PC-3 (cell line): ENCODE measurements at regions not wholly inside any gene's neighbourhood (a gene's known extent, or its start where the extent isn't known, plus 50 kb on each side); places are given as distances from the start of the nearest gene placed in this dataset.
A peak's percentile ranks its signal among the peaks of the same experiment; 100 is the strongest.

ENCODE experiments used
- ATAC-seq: fragments of 200-7000 bp; cut with Tn5 transposase; 2 replicates; pipeline ENCODE4 v1.9.1; 2020; ENCODE audit warnings: mild to moderate bottlenecking, moderate library complexity
- BruUV-seq: library from RNA; stranded (reverse); fragments of 400-500 nt; replicated peaks from 2 replicates; lab custom pipeline; 2021; lab: Mats Ljungman, UMichigan
- CTCF ChIA-PET: fragments of 300-600 bp; sonication (Branson Sonifier 250); formaldehyde crosslinking; loops from one replicate; lab custom pipeline; 2022; ENCODE audit warnings: antibody characterized with exemption; lab: Charles Lee
- POLR2A ChIA-PET: fragments of 300-600 bp; sonication (Branson Sonifier 250); formaldehyde crosslinking; loops from one replicate; lab custom pipeline; 2022; ENCODE audit warnings: antibody characterized with exemption; ENCODE audit not compliant: unreplicated experiment; lab: Charles Lee
- DNase-seq: peaks from one replicate; pipeline ENCODE4 v3.0.0-alpha.2; 2015
- H2AFZ ChIP-seq: fragments of 300-600 bp; sonication (generic); 2 replicates; pipeline ENCODE4 v1.6.0; 2016; ENCODE audit warnings: antibody characterized with exemption, low read length
- H3F3A ChIP-seq: fragments of 300-600 bp; sonication (generic); one replicate; pipeline ENCODE4 v1.6.0; 2017; ENCODE audit warnings: antibody characterized with exemption, low read length, control low read depth, mild to moderate bottlenecking; ENCODE audit not compliant: unreplicated experiment
- H3K27ac ChIP-seq: fragments of 300-600 bp; sonication (generic); 2 replicates; pipeline ENCODE4 v1.5.1; 2016; ENCODE audit warnings: mild to moderate bottlenecking, low read length
- H3K27me3 ChIP-seq: fragments of 300-600 bp; sonication (generic); 2 replicates; pipeline ENCODE4 v1.6.1; 2016; ENCODE audit warnings: low read length, mixed read lengths
- H3K36me3 ChIP-seq: fragments of 300-600 bp; sonication (generic); 2 replicates; pipeline ENCODE4 v1.6.1; 2016; ENCODE audit warnings: low read depth, mixed run types, low read length, mixed read lengths
- H3K4me1 ChIP-seq: fragments of 300-600 bp; sonication (generic); 2 replicates; pipeline ENCODE4 v1.5.1; 2016; ENCODE audit warnings: low read length; ENCODE audit not compliant: insufficient read depth
- H3K4me2 ChIP-seq: fragments of 300-600 bp; sonication (generic); 2 replicates; pipeline ENCODE4 v1.6.0; 2016; ENCODE audit warnings: low read length
- H3K4me3 ChIP-seq: fragments of 300-600 bp; sonication (generic); 2 replicates; pipeline ENCODE4 v1.5.1; 2016; ENCODE audit warnings: mild to moderate bottlenecking, low read length, mixed read lengths
- H3K79me2 ChIP-seq: fragments of 300-600 bp; sonication (generic); 2 replicates; pipeline ENCODE4 v1.6.1; 2017; ENCODE audit warnings: low read length, mixed read lengths
- H3K9ac ChIP-seq: fragments of 300-600 bp; sonication (generic); 2 replicates; pipeline ENCODE4 v1.6.0; 2016; ENCODE audit warnings: mild to moderate bottlenecking, low read length
- H3K9me2 ChIP-seq: fragments of 300-600 bp; sonication (generic); replicated peaks from 2 replicates; pipeline ENCODE4 v1.6.1; 2016; ENCODE audit warnings: mixed run types, low read length, mixed read lengths
- H3K9me3 ChIP-seq: fragments of 300-600 bp; sonication (generic); 2 replicates; pipeline ENCODE4 v1.6.1; 2016; ENCODE audit warnings: low read length, mixed read lengths
- H4K20me1 ChIP-seq: fragments of 300-600 bp; sonication (generic); 2 replicates; pipeline ENCODE4 v1.6.1; 2016; ENCODE audit warnings: low read length, mixed read lengths
- EZH2 ChIP-seq: fragments of 300-600 bp; sonication (generic); IDR thresholded peaks from one replicate; pipeline ENCODE4 v1.6.1; 2017; ENCODE audit warnings: antibody characterized with exemption, mild to moderate bottlenecking, low read length; ENCODE audit not compliant: unreplicated experiment
- EZH2phosphoT487 ChIP-seq: fragments of 300-600 bp; sonication (generic); IDR thresholded peaks from 2 replicates; pipeline ENCODE4 v1.6.1; 2018; ENCODE audit warnings: mild to moderate bottlenecking, antibody characterized with exemption, low read length, borderline replicate concordance
- intact Hi-C: fragments of 100-400 bp; cut with micrococcal nuclease; formaldehyde crosslinking; loops from 2 replicates; pipeline ENCODE4 v1.9.0; 2023
- TF ChIP-seq, protein P1 (sequence below): fragments of 300-600 bp; sonication (generic); conservative IDR thresholded peaks from 2 replicates; pipeline ENCODE4 v1.5.1; 2017; ENCODE audit warnings: antibody characterized with exemption, low read depth, mild to moderate bottlenecking, low read length

- no peaks in the 10 kb centered on the region for H3K36me3 ChIP-seq
- DNase-seq = no peak
- TF ChIP-seq, protein P1, sequence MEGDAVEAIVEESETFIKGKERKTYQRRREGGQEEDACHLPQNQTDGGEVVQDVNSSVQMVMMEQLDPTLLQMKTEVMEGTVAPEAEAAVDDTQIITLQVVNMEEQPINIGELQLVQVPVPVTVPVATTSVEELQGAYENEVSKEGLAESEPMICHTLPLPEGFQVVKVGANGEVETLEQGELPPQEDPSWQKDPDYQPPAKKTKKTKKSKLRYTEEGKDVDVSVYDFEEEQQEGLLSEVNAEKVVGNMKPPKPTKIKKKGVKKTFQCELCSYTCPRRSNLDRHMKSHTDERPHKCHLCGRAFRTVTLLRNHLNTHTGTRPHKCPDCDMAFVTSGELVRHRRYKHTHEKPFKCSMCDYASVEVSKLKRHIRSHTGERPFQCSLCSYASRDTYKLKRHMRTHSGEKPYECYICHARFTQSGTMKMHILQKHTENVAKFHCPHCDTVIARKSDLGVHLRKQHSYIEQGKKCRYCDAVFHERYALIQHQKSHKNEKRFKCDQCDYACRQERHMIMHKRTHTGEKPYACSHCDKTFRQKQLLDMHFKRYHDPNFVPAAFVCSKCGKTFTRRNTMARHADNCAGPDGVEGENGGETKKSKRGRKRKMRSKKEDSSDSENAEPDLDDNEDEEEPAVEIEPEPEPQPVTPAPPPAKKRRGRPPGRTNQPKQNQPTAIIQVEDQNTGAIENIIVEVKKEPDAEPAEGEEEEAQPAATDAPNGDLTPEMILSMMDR = no peak
- TF ChIP-seq EZH2 = no peak
- no peak for TF ChIP-seq EZH2phosphoT487
- no peaks in the 10 kb centered on the region for H3K9me3 ChIP-seq
- no peaks in the 10 kb centered on the region for H3F3A ChIP-seq
- no peaks in the 10 kb centered on the region for H4K20me1 ChIP-seq
- H3K27ac ChIP-seq = no peak overlapping the region
- intact Hi-C loops = no loop called here
- H3K9me2 ChIP-seq = no peaks in the 10 kb centered on the region
- no peak overlapping the region for H3K4me3 ChIP-seq
- no peak for ATAC-seq
- no peaks in the 10 kb centered on the region for H3K4me1 ChIP-seq
- no peak overlapping the region for H3K9ac ChIP-seq
- H3K79me2 ChIP-seq = no peaks in the 10 kb centered on the region
- no peaks in the 10 kb centered on the region for H3K27me3 ChIP-seq
- ChIA-PET CTCF (no interaction called here), POLR2A (no interaction called here)
- H3K4me2 ChIP-seq = no peak overlapping the region
- no peak overlapping the region for H2AFZ ChIP-seq
- no TSS peak for BruUV-seq
Measured at GRCh38 chr6:81246200-81246599, 506.3 kb downstream of the TENT5A start.

- TF ChIP-seq EZH2 = no peak
- TF ChIP-seq EZH2phosphoT487 = no peak
- TF ChIP-seq, protein P1 = no peak
- intact Hi-C loops = loop anchor here (5.0 kb wide), 1 partner anchor 225 kb away; no protein-coding TSS in a partner anchor
- Histone ChIP-seq H3K4me1 (no peaks in the 10 kb centered on the region), H3K36me3 (no peaks in the 10 kb centered on the region), H3K9me3 (no peaks in the 10 kb centered on the region), H3K27me3 (no peaks in the 10 kb centered on the region), H3K27ac (no peak overlapping the region), H3K9me2 (no peaks in the 10 kb centered on the region), H3K79me2 (no peaks in the 10 kb centered on the region), H3K4me3 (no peak overlapping the region), H3F3A (no peaks in the 10 kb centered on the region), H2AFZ (no peak overlapping the region), H4K20me1 (no peaks in the 10 kb centered on the region), H3K4me2 (no peak overlapping the region), H3K9ac (no peak overlapping the region)
- DNase-seq (no peak), ATAC-seq (no peak)
- CTCF ChIA-PET = no interaction called here
- POLR2A ChIA-PET = no interaction called here
- no TSS peak for BruUV-seq
Measured at GRCh38 chr6:81242624-81243023, 509.9 kb downstream of the TENT5A start.

- no peak overlapping the region for H3K4me2 ChIP-seq
- H4K20me1 ChIP-seq = no peaks in the 10 kb centered on the region
- no peaks in the 10 kb centered on the region for H3K27me3 ChIP-seq
- H3K9ac ChIP-seq = no peak overlapping the region
- no peak overlapping the region for H3K27ac ChIP-seq
- H3K4me3 ChIP-seq = no peak overlapping the region
- H3K9me2 ChIP-seq = no peaks in the 10 kb centered on the region
- ATAC-seq = peak; percentile 37
- POLR2A ChIA-PET = no interaction called here
- H3K79me2 ChIP-seq = no peaks in the 10 kb centered on the region
- H3F3A ChIP-seq = no peaks in the 10 kb centered on the region
- H2AFZ ChIP-seq = no peak overlapping the region
- TF ChIP-seq, protein P1 = peak; percentile 62
- no peak for TF ChIP-seq EZH2phosphoT487
- no peaks in the 10 kb centered on the region for H3K36me3 ChIP-seq
- DNase-seq = peak; percentile 52
- intact Hi-C loops = loop anchor here (2.0 to 5.0 kb wide), 2 partner anchors 226 to 511 kb away; partner anchors contain the start of gene TENT5A
- H3K9me3 ChIP-seq = no peaks in the 10 kb centered on the region
- no peaks in the 10 kb centered on the region for H3K4me1 ChIP-seq
- CTCF ChIA-PET = interaction anchor here (1.0 kb wide), 1 partner anchor 512 kb away, joined by 5 read pairs; no protein-coding TSS in a partner anchor
- BruUV-seq = no TSS peak
Measured at GRCh38 chr6:81241126-81242041, 511.1 kb downstream of the TENT5A start.
